Mammary epithelial cell (primary cell): ENCODE measurements at regions not wholly inside any gene's neighbourhood (a gene's known extent, or its start where the extent isn't known, plus 50 kb on each side); places are given as distances from the start of the nearest gene placed in this dataset.
"Not testable (repeated sequence)": the region's sequence is repeated elsewhere in the genome, so short reads cannot be mapped to it uniquely, and the experiment has no call there.

Experiments used
- EZH2 ChIP-seq: IDR thresholded peaks from 2 replicates; pipeline ENCODE4 v1.6.1; 2012; ENCODE audit warnings: low read length, inconsistent platforms, borderline replicate concordance
- TF ChIP-seq, protein P1 (sequence below), 2 donors: IDR thresholded peaks in 1 of 2; conservative IDR thresholded peaks in 1 of 2; 2 replicates each; pipeline ENCODE4 v1.5.1; 2011 to 2012; ENCODE audit warnings: inconsistent platforms in 2 of 2, low read length in 2 of 2, mild to moderate bottlenecking in 2 of 2, control low read depth in 1 of 2, low read depth in 1 of 2; ENCODE audit not compliant: insufficient read depth in 1 of 2; ENCODE audit errors: extremely low read depth in 1 of 2

DNA sequence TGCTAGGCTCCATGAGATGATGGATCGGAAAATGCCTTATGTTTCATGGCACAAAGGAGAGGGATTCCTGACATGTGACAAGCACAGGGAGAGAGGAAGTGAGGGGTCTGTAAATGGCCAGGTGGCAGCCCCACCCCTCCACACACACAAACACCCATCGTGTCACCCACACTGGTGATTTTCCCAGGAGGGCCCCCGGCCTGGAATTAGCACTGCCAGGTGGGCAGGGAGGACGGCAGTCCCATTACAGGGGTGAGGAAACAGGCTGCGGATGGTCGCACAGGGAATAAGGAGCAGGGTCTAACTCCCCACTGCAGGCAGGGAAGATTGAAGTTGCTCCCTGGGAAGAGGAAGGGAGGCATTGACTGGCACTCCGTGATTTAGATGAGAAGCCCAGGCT is 395.3 kb upstream of the ZNF337 start:
- TF ChIP-seq, protein P1, sequence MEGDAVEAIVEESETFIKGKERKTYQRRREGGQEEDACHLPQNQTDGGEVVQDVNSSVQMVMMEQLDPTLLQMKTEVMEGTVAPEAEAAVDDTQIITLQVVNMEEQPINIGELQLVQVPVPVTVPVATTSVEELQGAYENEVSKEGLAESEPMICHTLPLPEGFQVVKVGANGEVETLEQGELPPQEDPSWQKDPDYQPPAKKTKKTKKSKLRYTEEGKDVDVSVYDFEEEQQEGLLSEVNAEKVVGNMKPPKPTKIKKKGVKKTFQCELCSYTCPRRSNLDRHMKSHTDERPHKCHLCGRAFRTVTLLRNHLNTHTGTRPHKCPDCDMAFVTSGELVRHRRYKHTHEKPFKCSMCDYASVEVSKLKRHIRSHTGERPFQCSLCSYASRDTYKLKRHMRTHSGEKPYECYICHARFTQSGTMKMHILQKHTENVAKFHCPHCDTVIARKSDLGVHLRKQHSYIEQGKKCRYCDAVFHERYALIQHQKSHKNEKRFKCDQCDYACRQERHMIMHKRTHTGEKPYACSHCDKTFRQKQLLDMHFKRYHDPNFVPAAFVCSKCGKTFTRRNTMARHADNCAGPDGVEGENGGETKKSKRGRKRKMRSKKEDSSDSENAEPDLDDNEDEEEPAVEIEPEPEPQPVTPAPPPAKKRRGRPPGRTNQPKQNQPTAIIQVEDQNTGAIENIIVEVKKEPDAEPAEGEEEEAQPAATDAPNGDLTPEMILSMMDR (conservative IDR thresholded peaks at IDR 0.05 in 1 of 2, IDR thresholded peaks at IDR 0.05 in 1 of 2; ENCODE audit: extremely low read depth in 1 of 2, insufficient read depth in 1 of 2, low read depth in 1 of 2, low read length in 2 of 2), result not testable (repeated sequence)
- not testable (repeated sequence) for TF ChIP-seq EZH2
